Bone marrow (tissue), 2 donors: ENCODE measurements at regions not wholly inside any gene's neighbourhood (a gene's known extent, or its start where the extent isn't known, plus 50 kb on each side); places are given as distances from the start of the nearest gene placed in this dataset.
"Not testable (repeated sequence)": the region's sequence is repeated elsewhere in the genome, so short reads cannot be mapped to it uniquely, and the experiment has no call there.

Experiments
- DNase-seq, 2 donors: peaks; one replicate each; lab custom pipeline; 2025; lab: John Stamatoyannopoulos, UW

GRCh38 chr2:207363761-207364290 is 165.9 kb upstream of the CREB1 start:
- no peak for DNase-seq

GRCh38 chr2:207370646-207371045 is 159.1 kb upstream of the CREB1 start:
- DNase-seq: no peak

DNA sequence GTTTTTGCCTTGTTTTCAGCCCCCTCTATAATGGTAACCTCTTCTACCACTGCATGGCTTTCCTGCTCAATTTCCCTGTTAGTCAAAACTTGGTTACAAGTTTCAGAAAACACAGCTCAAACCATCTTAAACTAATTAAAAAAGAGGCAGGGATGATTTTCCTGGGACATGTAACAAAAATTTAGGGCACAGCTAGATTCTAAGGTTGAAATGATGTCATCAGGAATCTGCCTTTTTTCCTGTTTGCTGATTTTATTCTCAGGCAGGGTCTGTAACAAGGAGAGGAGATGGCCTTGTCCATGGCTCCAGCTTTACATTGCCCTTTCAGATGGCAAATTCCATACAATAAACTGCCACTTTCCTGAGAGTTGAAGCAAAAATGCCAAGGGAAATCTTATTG is 157.9 kb upstream of the CREB1 start:
- DNase-seq: no peak

DNA sequence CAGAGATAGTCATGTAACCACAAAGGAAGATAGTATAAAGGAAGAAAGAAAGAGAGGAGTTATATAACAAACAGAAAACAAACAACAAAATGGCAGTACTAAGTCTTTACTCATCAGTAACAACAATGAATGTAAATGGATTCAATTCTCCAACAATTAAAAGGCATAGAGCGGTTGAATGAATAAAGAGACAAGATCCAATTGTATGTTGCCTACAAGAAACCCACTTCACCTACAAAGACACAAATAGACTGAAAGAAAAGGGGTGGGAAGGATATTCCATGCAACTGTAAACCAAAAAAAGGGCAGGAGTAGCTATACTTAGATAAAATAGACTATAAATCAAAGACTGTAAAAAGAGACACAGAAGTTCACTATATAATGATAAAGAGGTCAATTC is 157.3 kb upstream of the CREB1 start:
- DNase-seq: no peak

DNA sequence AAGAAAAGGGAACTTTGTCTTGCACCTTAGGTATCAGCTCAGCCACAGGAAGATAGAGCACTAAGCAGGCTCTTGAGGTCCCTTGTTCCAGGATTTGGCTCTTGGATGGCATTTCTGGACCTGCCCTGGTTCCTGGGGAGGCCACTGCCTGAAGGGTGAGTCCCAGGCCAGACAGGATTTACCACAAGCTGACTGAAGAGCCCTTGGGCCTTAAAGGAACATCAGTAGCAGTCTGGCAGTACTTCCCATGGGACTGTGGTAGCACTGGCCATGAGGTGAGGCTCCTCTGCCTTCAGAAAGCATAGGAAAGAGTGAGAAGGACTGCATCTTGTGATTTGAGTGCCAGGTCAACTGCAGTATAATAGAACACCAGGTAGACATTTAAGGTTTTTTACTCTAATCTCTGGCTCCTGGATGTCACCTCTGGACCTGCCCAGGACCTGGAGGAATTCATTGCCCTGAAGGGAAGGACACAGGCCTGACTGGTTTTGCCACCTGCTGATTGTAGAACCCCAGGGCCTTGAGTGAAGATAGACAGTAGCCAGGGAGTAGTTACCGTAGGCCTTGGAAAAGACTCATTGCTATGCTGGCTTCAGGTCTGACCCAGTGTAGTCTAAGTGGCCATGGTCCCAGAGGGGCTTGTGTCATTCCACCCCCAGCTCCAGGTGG is 154.4 kb upstream of the CREB1 start:
- no peak for DNase-seq

DNA sequence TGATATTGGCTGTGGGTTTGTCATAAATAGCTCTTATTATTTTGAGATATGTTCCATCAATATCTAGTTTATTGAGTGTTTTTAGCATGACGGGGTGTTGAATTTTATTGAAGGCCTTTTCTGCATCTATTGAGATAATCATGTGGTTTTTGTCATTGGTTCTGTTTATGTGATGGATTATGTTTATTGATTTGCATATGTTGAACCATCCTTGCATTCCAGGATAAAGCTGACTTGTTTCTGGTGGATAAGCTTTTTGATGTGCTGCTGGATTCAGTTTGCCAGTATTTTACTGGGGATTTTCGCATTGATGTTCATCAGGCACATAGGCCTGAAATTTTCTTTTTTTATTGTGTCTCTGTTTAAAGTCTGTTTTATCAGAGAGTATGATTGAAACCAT is 151.1 kb upstream of the CREB1 start:
- DNase-seq: not testable (repeated sequence)

- DNase-seq: no peak
Observed at GRCh38 chr2:207385076-207385475, 144.7 kb upstream of the CREB1 start.

- peak in 1 of 2 donors; percentile 57 for DNase-seq
Observed at GRCh38 chr2:207385903-207386302, 143.9 kb upstream of the CREB1 start.

GRCh38 chr2:207387001-207387571 is 142.7 kb upstream of the CREB1 start:
- no peak for DNase-seq

DNA sequence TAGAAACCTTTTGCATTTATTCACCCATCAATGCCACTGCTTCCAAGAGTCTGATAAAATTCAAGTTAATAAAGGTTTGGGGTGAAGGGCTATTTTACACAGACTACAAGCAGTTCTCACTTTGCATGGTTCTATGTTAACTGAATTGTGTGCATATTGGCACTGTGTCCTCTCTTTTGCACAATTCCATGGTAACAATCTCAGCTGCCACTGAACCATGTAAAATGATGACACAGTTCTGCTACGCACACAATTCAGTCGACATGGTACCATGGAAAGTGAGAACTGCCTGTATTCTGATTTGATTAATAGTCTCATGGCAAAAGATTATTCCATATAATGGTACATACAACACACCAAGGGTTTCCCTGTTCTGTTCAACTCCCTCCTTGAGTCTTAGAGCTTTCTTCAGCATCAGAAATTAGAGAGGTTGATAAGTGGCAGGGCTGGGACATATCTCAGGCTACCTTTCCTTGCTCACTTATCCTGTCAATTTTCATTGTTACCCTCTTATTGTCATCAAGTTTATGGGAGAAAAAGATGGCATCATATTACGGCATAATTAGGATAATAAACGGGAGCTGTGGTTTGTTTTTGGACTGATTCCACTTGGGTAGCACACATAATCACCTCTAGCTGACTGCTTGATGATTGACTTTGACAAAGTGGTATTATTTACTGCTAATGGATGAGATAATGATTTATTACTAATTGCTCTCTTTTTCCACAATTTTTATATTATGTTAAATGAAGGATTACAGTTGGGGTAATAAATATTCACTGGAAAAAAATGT is 139.3 kb upstream of the CREB1 start:
- no peak for DNase-seq

GRCh38 chr2:207394203-207394781 is 135.5 kb upstream of the CREB1 start:
- no peak for DNase-seq

DNA sequence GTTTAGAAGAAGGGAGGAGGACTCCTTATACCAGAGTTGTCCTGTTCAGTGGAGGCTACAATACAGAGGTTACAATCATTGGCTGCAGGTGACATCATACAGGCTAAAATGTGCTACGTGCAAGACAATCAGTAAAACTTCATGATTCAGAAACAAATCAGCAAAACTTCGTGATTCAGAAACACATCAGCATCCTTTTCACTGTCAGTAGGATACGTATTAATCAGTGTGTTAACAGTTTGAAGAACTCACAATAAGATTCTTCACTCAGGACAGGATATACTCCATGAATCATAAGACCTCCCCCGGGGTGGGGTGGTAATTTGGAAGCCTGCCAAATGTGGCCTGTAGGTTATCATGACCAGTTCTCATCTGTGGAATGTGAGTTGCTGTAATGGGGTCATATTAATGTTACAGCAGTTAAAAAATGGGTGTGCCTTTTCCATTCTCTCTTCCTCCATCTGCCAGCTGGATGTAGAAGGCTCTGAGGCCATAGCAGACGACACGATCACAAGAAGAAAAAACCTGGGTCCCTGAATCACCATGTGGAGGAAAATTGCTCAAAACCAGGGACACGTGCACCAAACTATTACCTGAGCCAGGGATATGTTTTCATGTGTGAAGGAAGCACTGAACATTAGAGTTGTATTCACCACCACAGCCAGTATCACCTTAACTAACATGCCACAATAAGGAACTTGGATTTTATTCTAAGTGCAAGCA is 134.8 kb upstream of the CREB1 start:
- peak in 1 of 2 donors; percentile 5 for DNase-seq

GRCh38 chr2:207395535-207396251 is 134.1 kb upstream of the CREB1 start:
- DNase-seq: no peak

DNA sequence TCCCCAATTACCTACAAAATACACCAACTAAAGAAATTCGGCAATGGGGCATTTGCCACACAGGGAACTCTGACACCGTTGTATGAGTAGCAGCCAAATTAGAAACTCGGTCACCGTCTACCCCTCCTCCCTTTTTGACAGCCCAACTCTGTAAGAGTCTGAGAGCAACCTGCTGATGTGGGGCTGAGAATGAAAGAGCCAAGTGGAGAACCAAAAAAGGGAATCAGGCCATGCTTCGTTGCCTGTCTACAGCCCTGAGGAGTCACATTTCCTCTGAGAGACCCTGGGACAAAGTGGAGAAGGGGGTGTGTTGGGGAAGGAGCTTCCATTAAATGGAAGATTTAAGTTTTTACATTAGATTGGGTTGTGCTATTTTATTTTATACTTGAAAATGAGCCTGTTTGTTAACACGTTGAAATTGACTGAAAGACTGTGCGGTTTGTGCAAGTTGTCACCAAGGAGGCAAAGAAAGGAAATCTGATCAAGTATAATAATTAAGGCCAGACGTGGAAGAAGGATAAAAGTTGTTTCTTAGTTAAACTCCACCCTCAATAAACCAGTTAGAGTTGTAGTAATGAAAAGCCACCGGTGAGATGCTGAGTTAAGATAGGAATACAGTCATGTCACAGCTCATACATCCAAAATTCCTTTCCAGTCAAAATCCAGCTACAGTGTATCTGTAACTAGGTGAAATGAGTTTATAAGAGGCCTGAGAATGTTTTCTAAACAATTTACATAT is 131.7 kb upstream of the CREB1 start:
- no peak for DNase-seq

- no peak for DNase-seq
Observed at GRCh38 chr2:207399301-207399700, 130.5 kb upstream of the CREB1 start.

DNA sequence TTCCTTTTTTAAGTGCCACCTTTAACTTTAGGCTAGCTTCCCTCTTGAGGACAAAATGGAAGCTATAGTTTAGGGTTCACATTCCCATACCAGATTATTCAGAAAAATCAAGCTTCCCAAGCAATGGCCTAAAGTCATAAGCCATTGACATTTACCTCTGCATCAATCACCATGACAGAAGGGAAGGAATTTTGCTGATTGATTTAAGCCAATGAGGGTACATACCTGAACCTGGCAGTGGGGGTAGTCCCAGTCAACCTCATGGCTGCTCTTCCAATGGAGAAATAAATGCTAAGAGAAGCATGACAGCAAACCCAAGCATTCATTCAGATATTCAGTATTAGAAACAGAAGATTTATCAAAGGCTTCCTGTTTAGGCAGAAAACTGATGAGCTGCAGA is 128.4 kb upstream of the CREB1 start:
- DNase-seq: no peak

GRCh38 chr2:207403141-207403540 is 126.6 kb upstream of the CREB1 start:
- DNase-seq: no peak

GRCh38 chr2:207403950-207404349 is 125.8 kb upstream of the CREB1 start:
- DNase-seq: no peak

DNA sequence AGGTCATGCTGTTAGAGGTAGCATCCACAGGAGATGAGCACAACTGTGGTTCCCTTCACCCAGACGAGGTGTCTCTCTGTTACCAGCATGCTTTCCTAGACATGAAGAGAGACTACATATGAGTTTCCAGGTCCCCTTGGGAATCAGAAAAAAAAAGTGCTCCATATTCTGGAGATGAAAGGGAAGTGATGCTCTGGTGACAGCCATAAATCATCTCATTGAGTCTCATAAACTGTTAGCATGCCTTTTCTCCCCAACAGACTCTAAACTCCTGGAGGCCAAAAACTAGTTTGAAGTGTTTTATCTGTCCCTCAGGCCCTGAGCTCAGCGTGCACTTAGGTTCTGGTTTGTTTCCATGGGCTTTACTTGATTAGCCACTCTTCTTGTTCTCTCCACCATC is 124.6 kb upstream of the CREB1 start:
- DNase-seq: no peak

GRCh38 chr2:207408086-207408794 is 121.5 kb upstream of the CREB1 start:
- DNase-seq: no peak
